WTC11 (cell line): ENCODE measurements at regions not wholly inside any gene's neighbourhood (a gene's known extent, or its start where the extent isn't known, plus 50 kb on each side); places are given as distances from the start of the nearest gene placed in this dataset.

Experiments
- ATAC-seq: fragments of 200-7000 bp; cut with Tn5 transposase; 2 replicates; pipeline ENCODE4 v1.10.0; 2021; ENCODE audit warnings: mild to moderate bottlenecking, moderate library complexity
- CTCF ChIA-PET: fragments of 300-600 bp; sonication (Branson Sonifier 250); formaldehyde crosslinking; loops from one replicate; lab custom pipeline; 2021; ENCODE audit warnings: antibody characterized with exemption; lab: Charles Lee
- POLR2A ChIA-PET: fragments of 350-600 bp; sonication (Branson Sonifier 250); formaldehyde crosslinking; loops from one replicate; lab custom pipeline; 2021; ENCODE audit warnings: antibody characterized with exemption; lab: Charles Lee
- DNase-seq: peaks from one replicate; pipeline ENCODE4 v3.0.0; 2021; ENCODE audit warnings: low spot score
- H3K27ac Mint-ChIP-seq: 2 replicates; pipeline ENCODE4 v1.8.0; 2021; ENCODE audit warnings: mixed read lengths
- H3K27me3 Mint-ChIP-seq: 2 replicates; pipeline ENCODE4 v1.8.0; 2021; ENCODE audit warnings: low read depth, mild to moderate bottlenecking, moderate library complexity, mixed read lengths
- H3K36me3 Mint-ChIP-seq: 2 replicates; pipeline ENCODE4 v1.8.0; 2021; ENCODE audit warnings: mixed read lengths
- H3K4me1 Mint-ChIP-seq: 2 replicates; pipeline ENCODE4 v1.8.0; 2022; ENCODE audit warnings: mixed read lengths
- H3K4me3 Mint-ChIP-seq: 2 replicates; pipeline ENCODE4 v1.8.0; 2021; ENCODE audit warnings: mild to moderate bottlenecking, moderate library complexity, mixed read lengths
- H3K9me3 Mint-ChIP-seq: 2 replicates; pipeline ENCODE4 v1.8.0; 2021; ENCODE audit warnings: mixed read lengths
- CREB1 ChIP-seq: sonication (generic); formaldehyde crosslinking; IDR thresholded peaks from 2 replicates; pipeline ENCODE4 v1.8.0; 2023; ENCODE audit warnings: mild to moderate bottlenecking, missing genetic modification reagents
- E2F5 ChIP-seq: sonication (generic); formaldehyde crosslinking; IDR thresholded peaks from 2 replicates; pipeline ENCODE4 v1.8.1; 2022; ENCODE audit warnings: mild to moderate bottlenecking, moderate library complexity, missing genetic modification reagents
- FOXK1 ChIP-seq: sonication (generic); formaldehyde crosslinking; IDR thresholded peaks from 2 replicates; pipeline ENCODE4 v1.8.0; 2022; ENCODE audit warnings: mild to moderate bottlenecking, moderate library complexity, missing genetic modification reagents
- IRF1 ChIP-seq: sonication (generic); formaldehyde crosslinking; IDR thresholded peaks from 2 replicates; pipeline ENCODE4 v1.8.0; 2023; ENCODE audit warnings: missing genetic modification reagents
- IRF2 ChIP-seq: sonication (generic); formaldehyde crosslinking; IDR thresholded peaks from 2 replicates; pipeline ENCODE4 v1.8.0; 2022; ENCODE audit warnings: low read depth, missing genetic modification reagents, borderline replicate concordance
- KAT7 ChIP-seq: sonication (generic); formaldehyde crosslinking; IDR thresholded peaks from 2 replicates; pipeline ENCODE4 v1.8.1; 2023; ENCODE audit warnings: missing genetic modification reagents, mild to moderate bottlenecking, borderline replicate concordance
- MXD4 ChIP-seq: fragments of 250-450 bp; sonication (Bioruptor Pico); IDR thresholded peaks from 2 replicates; pipeline ENCODE4 v1.8.0; 2021; ENCODE audit warnings: mild to moderate bottlenecking, moderate library complexity, borderline replicate concordance
- NFE2L1 ChIP-seq: sonication (generic); formaldehyde crosslinking; IDR thresholded peaks from 2 replicates; pipeline ENCODE4 v1.8.1; 2023; ENCODE audit warnings: missing genetic modification reagents
- NFYB ChIP-seq: sonication (generic); formaldehyde crosslinking; conservative IDR thresholded peaks from 2 replicates; pipeline ENCODE4 v1.8.0; 2022; ENCODE audit warnings: low read depth, missing genetic modification reagents
- NR3C1 ChIP-seq: sonication (generic); formaldehyde crosslinking; conservative IDR thresholded peaks from 2 replicates; pipeline ENCODE4 v1.8.1; 2023; ENCODE audit warnings: low read depth, mild to moderate bottlenecking, missing genetic modification reagents
- OVOL2 ChIP-seq: fragments of 250-450 bp; sonication (Bioruptor Pico); IDR thresholded peaks from 2 replicates; pipeline ENCODE4 v1.9.0; 2021; ENCODE audit warnings: mild to moderate bottlenecking, borderline replicate concordance
- PRRX2 ChIP-seq: fragments of 250-450 bp; sonication (Bioruptor Pico); IDR thresholded peaks from 2 replicates; pipeline ENCODE4 v1.8.0; 2021; ENCODE audit warnings: mild to moderate bottlenecking
- SMAD4 ChIP-seq: sonication (generic); formaldehyde crosslinking; IDR thresholded peaks from 2 replicates; pipeline ENCODE4 v1.8.0; 2022; ENCODE audit warnings: mild to moderate bottlenecking, missing genetic modification reagents
- SOX15 ChIP-seq: fragments of 250-450 bp; sonication (Bioruptor Pico); IDR thresholded peaks from 2 replicates; pipeline ENCODE4 v1.9.0; 2021; ENCODE audit warnings: mild to moderate bottlenecking
- SP1 ChIP-seq: sonication (generic); formaldehyde crosslinking; conservative IDR thresholded peaks from 2 replicates; pipeline ENCODE4 v1.8.1; 2022; ENCODE audit warnings: missing genetic modification reagents
- STAT6 ChIP-seq: sonication (generic); formaldehyde crosslinking; conservative IDR thresholded peaks from 2 replicates; pipeline ENCODE4 v1.8.1; 2023; ENCODE audit warnings: mild to moderate bottlenecking, low read depth, missing genetic modification reagents, moderate library complexity
- USF2 ChIP-seq: sonication (generic); formaldehyde crosslinking; IDR thresholded peaks from 2 replicates; pipeline ENCODE4 v1.8.1; 2023; ENCODE audit warnings: mild to moderate bottlenecking, missing genetic modification reagents, moderate library complexity
- ZNF121 ChIP-seq: sonication (generic); formaldehyde crosslinking; IDR thresholded peaks from 2 replicates; pipeline ENCODE4 v1.8.0; 2023; ENCODE audit warnings: missing genetic modification reagents
- ZNF396 ChIP-seq: fragments of 250-450 bp; sonication (Bioruptor Pico); IDR thresholded peaks from 2 replicates; pipeline ENCODE4 v1.8.0; 2021; ENCODE audit warnings: mild to moderate bottlenecking, moderate library complexity, borderline replicate concordance
- ZNF416 ChIP-seq: fragments of 250-450 bp; sonication (Bioruptor Pico); IDR thresholded peaks from 2 replicates; pipeline ENCODE4 v1.9.0; 2021; ENCODE audit warnings: mild to moderate bottlenecking, inconsistent platforms
- TF ChIP-seq, protein P1 (sequence below): fragments of 250-450 bp; sonication (Bioruptor Pico); IDR thresholded peaks from 2 replicates; pipeline ENCODE4 v1.9.0; 2021; ENCODE audit warnings: mild to moderate bottlenecking
- TF ChIP-seq, protein P2 (sequence below): fragments of 250-450 bp; sonication (Bioruptor Pico); conservative IDR thresholded peaks from 2 replicates; pipeline ENCODE4 v1.9.0; 2021; ENCODE audit warnings: mild to moderate bottlenecking
- TF ChIP-seq, protein P3 (sequence below): fragments of 250-450 bp; sonication (Bioruptor Pico); IDR thresholded peaks from 2 replicates; pipeline ENCODE4 v1.9.0; 2021; ENCODE audit warnings: mild to moderate bottlenecking
- TF ChIP-seq, protein P4 (sequence below): fragments of 250-450 bp; sonication (Bioruptor Pico); IDR thresholded peaks from 2 replicates; pipeline ENCODE4 v2.1.2; 2022; ENCODE audit warnings: mild to moderate bottlenecking, moderate library complexity

- TF ChIP-seq STAT6 (CRISPR knock-in tag) (no peak), PRRX2 (CRISPR knock-in tag) (no peak), MXD4 (CRISPR knock-in tag) (no peak), SP1 (CRISPR knock-in tag) (no peak), ZNF121 (CRISPR knock-in tag) (no peak), ZNF396 (no peak)
- TF ChIP-seq, protein P1, sequence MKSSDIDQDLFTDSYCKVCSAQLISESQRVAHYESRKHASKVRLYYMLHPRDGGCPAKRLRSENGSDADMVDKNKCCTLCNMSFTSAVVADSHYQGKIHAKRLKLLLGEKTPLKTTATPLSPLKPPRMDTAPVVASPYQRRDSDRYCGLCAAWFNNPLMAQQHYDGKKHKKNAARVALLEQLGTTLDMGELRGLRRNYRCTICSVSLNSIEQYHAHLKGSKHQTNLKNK (CRISPR knock-in tag) = no peak
- TF ChIP-seq, protein P2, sequence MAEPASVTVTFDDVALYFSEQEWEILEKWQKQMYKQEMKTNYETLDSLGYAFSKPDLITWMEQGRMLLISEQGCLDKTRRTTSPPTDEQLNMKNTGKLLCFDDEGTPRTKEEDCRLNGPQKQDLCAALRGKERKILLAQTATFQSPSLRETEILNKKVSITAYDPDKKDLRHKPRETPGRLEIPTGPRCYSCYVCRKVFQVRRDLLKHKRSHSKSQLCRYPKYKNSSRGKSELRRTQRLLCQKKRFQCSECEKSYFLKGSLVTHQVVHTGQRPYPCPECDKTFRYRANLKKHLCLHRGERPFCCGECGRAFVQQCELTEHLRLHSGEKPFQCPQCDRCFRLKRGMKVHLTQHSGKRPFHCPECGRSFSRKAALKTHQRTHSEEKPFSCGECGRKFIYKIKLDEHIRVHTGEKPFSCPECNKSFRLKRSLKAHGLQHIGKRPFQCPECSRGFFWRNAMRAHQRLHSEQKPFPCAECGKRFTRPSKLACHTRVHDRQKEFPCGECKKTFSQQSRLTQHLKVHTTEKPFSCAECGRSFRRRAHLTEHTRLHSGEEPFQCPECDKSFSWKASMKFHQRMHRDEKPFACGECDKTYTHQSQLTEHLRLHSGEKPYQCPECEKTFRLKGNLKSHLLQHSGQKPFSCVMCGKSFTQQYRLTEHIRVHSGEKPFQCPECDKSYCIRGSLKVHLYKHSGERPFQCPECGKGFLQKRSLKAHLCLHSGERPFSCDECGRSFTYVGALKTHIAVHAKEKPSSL (CRISPR knock-in tag) = no peak
- TF ChIP-seq, protein P3, sequence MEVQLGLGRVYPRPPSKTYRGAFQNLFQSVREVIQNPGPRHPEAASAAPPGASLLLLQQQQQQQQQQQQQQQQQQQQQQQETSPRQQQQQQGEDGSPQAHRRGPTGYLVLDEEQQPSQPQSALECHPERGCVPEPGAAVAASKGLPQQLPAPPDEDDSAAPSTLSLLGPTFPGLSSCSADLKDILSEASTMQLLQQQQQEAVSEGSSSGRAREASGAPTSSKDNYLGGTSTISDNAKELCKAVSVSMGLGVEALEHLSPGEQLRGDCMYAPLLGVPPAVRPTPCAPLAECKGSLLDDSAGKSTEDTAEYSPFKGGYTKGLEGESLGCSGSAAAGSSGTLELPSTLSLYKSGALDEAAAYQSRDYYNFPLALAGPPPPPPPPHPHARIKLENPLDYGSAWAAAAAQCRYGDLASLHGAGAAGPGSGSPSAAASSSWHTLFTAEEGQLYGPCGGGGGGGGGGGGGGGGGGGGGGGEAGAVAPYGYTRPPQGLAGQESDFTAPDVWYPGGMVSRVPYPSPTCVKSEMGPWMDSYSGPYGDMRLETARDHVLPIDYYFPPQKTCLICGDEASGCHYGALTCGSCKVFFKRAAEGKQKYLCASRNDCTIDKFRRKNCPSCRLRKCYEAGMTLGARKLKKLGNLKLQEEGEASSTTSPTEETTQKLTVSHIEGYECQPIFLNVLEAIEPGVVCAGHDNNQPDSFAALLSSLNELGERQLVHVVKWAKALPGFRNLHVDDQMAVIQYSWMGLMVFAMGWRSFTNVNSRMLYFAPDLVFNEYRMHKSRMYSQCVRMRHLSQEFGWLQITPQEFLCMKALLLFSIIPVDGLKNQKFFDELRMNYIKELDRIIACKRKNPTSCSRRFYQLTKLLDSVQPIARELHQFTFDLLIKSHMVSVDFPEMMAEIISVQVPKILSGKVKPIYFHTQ (CRISPR knock-in tag) = no peak
Measured at GRCh38 chr2:122875091-122875865, 1119.8 kb downstream of the TSN start (continued).

DNA sequence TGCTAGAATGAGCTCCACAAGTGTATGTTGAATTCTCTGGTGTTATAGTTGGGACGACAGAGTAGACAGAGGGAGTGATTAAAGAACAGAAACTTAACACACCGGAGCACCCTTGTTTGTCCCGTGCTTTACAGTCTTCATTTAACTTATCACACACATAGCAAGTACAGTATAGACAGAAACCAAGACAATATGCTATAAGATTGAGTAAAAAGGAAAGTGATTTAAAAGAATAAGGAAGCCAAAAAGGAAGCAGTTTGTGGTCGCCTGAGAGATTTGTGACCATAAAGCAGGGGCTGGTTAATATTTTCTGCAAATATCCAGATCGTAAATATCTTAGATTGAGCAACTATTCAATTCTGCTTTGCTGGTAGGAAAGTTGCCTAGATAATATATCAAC is 1128.4 kb downstream of the TSN start:
- Mint-ChIP-seq H3K27ac (no peak overlapping the region), H3K36me3 (no peaks in the 10 kb centered on the region), H3K4me3 (no peak overlapping the region), H3K4me1 (0 out of 2 replicates have a peak, but pooled peaks cover 4% of the 10 kb centered on the region), H3K9me3 (no peaks in the 10 kb centered on the region), H3K27me3 (no peaks in the 10 kb centered on the region)
- ATAC-seq = no peak
- POLR2A ChIA-PET = no interaction called here
- CTCF ChIA-PET = no interaction called here
- no peak for DNase-seq
- no peak for TF ChIP-seq NFE2L1 (CRISPR knock-in tag)
- TF ChIP-seq, protein P4, sequence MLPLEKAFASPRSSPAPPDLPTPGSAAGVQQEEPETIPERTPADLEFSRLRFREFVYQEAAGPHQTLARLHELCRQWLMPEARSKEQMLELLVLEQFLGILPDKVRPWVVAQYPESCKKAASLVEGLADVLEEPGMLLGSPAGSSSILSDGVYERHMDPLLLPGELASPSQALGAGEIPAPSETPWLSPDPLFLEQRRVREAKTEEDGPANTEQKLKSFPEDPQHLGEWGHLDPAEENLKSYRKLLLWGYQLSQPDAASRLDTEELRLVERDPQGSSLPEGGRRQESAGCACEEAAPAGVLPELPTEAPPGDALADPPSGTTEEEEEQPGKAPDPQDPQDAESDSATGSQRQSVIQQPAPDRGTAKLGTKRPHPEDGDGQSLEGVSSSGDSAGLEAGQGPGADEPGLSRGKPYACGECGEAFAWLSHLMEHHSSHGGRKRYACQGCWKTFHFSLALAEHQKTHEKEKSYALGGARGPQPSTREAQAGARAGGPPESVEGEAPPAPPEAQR (CRISPR knock-in tag) = no peak
- no peak for TF ChIP-seq SMAD4 (CRISPR knock-in tag)
- TF ChIP-seq ZNF416 (CRISPR knock-in tag) = no peak
- TF ChIP-seq USF2 = no peak
- TF ChIP-seq IRF1 (CRISPR knock-in tag) = no peak
- TF ChIP-seq, protein P1 (CRISPR knock-in tag) = no peak
- no peak for TF ChIP-seq NFYB (CRISPR knock-in tag)
- no peak for TF ChIP-seq E2F5 (CRISPR knock-in tag)
- no peak for TF ChIP-seq SOX15 (CRISPR knock-in tag)
- TF ChIP-seq FOXK1 = no peak
- no peak for TF ChIP-seq IRF2 (CRISPR knock-in tag)
- TF ChIP-seq NR3C1 = no peak
- TF ChIP-seq CREB1 (CRISPR knock-in tag) = no peak
- no peak for TF ChIP-seq KAT7 (CRISPR knock-in tag)
- no peak for TF ChIP-seq OVOL2 (CRISPR knock-in tag)
